ENCODE measurements at regions not wholly inside any gene's neighbourhood (a gene's known extent, or its start where the extent isn't known, plus 50 kb on each side); places are given as distances from the start of the nearest gene placed in this dataset.
A peak's percentile ranks its signal among the peaks of the same experiment; 100 is the strongest.
"Not testable (repeated sequence)": the region's sequence is repeated elsewhere in the genome, so short reads cannot be mapped to it uniquely, and the experiment has no call there.

DNA sequence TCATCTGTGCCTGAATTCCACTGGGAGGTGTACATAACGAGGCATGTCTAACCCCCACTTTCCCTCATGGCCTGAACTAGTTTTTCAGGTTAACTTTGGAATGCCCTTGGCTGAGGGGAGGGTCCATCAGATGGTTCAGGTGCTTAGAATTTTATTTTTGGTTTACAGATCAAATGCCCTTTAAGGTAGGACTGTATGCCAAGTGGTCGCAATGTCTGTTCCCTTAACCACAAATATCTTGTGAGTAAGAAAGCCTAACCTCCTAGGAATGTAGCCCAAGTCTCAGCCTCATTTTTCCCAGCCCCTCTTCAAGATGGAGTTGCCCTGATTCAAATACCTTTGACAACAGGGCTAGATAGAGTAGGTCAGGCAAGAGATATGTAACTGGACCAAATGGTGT, 78.4 kb downstream of the RNASET2 start:
- DNase-seq: no peak

GRCh38 chr6:166877349-166877748, 79.0 kb downstream of the RNASET2 start:
- no peak for DNase-seq

- no peak for DNase-seq
These were observed 83.8 kb downstream of the RNASET2 start for GRCh38 chr6:166872531-166873009.

- DNase-seq: no peak
These were observed 85.6 kb downstream of the RNASET2 start for GRCh38 chr6:166870602-166871208.

GRCh38 chr6:166866839-166867637, 89.3 kb downstream of the RNASET2 start:
- DNase-seq: no peak

GRCh38 chr6:166864333-166864732, 92.0 kb downstream of the RNASET2 start:
- DNase-seq: no peak

GRCh38 chr6:166862978-166863530, 93.3 kb downstream of the RNASET2 start:
- no peak for DNase-seq

DNA sequence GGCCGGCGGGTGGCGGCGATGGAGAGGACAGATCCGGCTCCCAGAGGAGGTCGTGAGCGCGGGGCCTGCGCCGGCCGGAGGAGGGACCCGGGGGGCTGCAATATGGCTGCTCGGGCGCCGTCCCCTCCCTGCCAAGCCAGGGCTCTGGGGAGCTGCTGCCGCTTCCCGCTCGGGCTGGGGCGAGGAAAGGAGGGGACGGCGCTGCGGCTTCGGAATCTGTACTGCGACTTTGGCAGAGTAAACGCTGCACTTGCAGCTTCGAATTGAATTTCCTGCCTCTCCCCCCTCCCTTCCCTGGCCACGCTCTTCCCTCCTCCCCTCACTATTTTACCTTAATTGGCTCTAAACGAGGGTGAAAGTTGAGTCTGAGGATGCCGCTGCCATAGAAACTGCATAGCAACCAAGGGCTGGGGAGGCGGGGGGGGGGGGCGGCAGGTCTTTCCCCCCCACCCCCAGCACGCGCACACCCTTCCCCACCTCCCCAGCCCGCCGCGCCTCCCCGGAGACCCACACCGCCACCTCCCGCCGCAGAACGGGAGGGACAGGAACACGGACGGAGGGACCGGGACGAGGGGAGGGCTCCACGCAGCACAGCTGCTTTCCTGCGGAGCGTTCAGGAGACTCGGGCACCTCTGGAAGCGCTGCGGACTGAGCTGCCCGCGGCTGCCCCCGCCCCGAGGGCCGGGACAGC, 93.9 kb downstream of the RNASET2 start:
- peak; percentile 14 for DNase-seq

GRCh38 chr6:166861961-166862286, 94.4 kb downstream of the RNASET2 start:
- DNase-seq: no peak

DNA sequence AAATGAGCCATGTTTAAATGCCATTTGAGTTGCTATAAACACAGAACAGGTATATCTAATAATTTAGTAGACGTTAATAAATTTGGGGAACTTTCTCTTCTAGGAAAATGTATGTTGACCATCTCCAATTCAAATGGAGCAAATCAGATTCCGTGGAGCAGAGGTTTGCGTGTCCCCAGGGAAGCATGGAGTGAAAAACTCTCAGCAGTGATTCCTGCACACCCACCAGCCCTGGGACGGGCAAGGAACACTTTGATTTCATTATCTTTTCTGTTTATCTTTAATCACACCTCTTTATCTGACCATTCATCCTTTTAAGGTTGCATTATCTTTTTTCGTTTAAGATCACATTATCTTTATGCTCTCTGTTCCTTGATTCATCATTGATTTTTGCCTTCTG, 95.0 kb downstream of the RNASET2 start:
- DNase-seq: no peak

DNA sequence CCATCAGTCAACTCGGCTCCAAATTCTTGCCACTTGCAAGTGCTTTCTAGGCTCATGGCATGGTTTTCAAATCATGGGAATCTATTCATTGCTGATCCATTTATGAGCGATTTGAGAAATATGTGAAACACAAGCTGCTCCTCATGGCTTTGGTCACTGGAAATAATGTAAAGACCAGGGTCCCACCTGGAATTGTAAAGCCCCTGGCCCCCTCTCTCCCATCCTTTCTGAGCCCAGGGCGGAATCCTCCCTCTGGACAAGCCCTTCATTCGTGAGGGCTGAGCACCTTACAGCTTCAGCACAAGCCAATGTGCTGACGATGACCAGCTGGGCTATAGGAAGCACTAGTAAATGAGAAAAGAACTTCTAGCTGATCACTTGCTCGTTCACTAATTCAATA, 96.0 kb downstream of the RNASET2 start:
- DNase-seq: no peak

DNA sequence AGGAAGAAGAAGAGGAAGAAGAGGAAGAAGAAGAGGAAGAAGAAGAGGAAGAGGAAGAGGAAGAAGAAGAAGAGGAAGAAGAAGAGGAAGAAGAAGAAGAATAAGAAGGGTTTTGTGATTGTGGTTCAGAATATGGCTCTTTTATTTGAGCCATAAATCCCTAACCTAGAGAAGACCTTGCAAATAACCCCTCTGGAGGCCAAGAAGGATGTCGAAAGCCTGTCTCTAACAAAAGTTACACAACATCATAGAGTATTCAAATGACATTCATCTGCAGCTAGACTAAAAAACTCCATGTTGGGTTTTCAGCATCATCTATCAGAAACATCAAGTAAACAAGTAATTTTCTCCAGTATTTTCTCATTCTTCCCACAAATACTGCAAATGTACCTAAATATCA, 100.9 kb downstream of the RNASET2 start:
- no peak for DNase-seq

GRCh38 chr6:166853371-166854325, 102.7 kb downstream of the RNASET2 start:
- DNase-seq: no peak

GRCh38 chr6:166852451-166852975, 103.8 kb downstream of the RNASET2 start:
- no peak for DNase-seq

- DNase-seq: no peak
These were observed 104.4 kb downstream of the RNASET2 start for GRCh38 chr6:166851911-166852310.

DNA sequence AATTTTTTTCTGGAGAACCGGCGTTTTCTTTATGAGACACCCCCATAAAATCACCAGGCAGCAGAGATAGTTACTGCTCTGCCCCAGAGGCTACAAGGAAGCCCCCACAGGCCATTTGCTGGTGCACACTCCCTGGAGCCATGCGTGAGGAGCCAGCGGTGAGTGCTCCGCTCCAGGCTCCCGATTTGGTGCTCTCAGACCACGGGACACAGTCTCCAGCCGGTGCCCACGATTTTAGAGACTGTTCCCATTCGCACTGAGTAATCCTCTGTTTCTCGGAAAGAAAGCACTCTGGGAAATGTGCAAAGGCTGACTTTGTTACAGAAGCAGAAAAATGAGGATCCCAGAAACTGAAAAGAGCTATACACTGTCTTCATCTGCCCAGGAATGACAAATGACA, 104.9 kb downstream of the RNASET2 start:
- DNase-seq: no peak

GRCh38 chr6:166850677-166851076, 105.7 kb downstream of the RNASET2 start:
- no peak for DNase-seq

- no peak for DNase-seq
These were observed 106.6 kb downstream of the RNASET2 start for GRCh38 chr6:166849749-166850183.

DNA sequence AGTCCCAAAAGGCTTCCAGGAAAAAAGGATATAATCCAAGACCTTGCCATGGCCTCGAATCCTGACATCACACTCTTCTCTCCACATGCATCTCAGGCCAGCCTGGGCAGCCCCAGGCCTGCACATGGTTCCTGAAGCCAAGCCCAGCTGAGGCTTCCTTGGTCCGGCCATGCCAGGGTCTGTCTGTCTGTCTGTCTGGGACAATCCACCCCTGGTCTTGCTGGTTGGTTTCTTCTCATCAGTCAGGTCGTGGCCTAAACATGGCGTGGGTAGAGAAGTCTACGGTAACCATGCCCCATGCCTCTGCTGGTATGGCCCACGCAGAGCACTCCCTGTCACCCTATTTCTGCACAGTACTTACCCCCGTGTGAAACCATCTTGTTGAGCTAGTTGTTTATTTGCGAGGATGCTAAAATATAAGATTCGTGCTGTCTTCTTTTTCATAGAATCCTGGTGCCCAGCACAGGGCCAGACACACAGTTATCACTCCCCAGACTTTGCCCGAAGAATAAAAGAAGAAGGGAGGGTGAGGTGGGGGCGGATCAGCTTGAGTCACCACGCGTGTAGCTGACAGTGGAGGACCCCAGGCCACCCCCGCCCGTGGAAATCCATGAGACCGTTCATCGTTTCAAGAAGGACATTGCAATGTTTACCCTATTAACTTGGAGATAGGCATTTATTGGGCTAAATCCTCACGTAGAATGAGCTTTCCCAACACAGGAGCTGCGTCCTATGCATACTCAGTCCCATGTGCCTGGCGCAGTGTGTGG, 107.2 kb downstream of the RNASET2 start:
- no peak for DNase-seq

- not testable (repeated sequence) for DNase-seq
These were observed 109.8 kb downstream of the RNASET2 start for GRCh38 chr6:166846446-166847142.

- DNase-seq: no peak
These were observed 113.7 kb downstream of the RNASET2 start for GRCh38 chr6:166842607-166843006.

Measured in effector CD4-positive, alpha-beta T cell (primary cell).